ENCODE measurements at regions not wholly inside any gene's neighbourhood (a gene's known extent, or its start where the extent isn't known, plus 50 kb on each side); places are given as distances from the start of the nearest gene placed in this dataset.
A peak's percentile ranks its signal among the peaks of the same experiment; 100 is the strongest.

GRCh38 chr2:196233021-196233804, 61.8 kb upstream of the STK17B start:
- no peak overlapping the region for H3K4me3 ChIP-seq (ENCODE audit: low read length)
- peak; percentile 55 for DNase-seq (ENCODE audit: low read depth)
- TF ChIP-seq CTCF (conservative IDR thresholded peaks at IDR 0.05; ENCODE audit: low read depth, low read length), result no peak

- no peak for DNase-seq (ENCODE audit: low read depth)
- no peak for TF ChIP-seq CTCF (conservative IDR thresholded peaks at IDR 0.05; ENCODE audit: low read depth, low read length)
- no peak overlapping the region for H3K4me3 ChIP-seq (ENCODE audit: low read length)
Observed at GRCh38 chr2:196233805-196234475, 62.6 kb upstream of the STK17B start.

- no peak overlapping the region for H3K4me3 ChIP-seq (ENCODE audit: low read length)
- no peak for TF ChIP-seq CTCF (conservative IDR thresholded peaks at IDR 0.05; ENCODE audit: low read depth, low read length)
- peak; percentile 34 for DNase-seq (ENCODE audit: low read depth)
Observed at GRCh38 chr2:196234672-196235071, 63.3 kb upstream of the STK17B start.

GRCh38 chr2:196238836-196239380, 67.5 kb upstream of the STK17B start:
- H3K4me3 ChIP-seq (ENCODE audit: low read length), result no peak overlapping the region
- TF ChIP-seq CTCF (conservative IDR thresholded peaks at IDR 0.05; ENCODE audit: low read depth, low read length), result no peak
- DNase-seq (ENCODE audit: low read depth), result no peak

- no peak overlapping the region for H3K4me3 ChIP-seq (ENCODE audit: low read length)
- no peak for DNase-seq (ENCODE audit: low read depth)
- TF ChIP-seq CTCF (conservative IDR thresholded peaks at IDR 0.05; ENCODE audit: low read depth, low read length), result no peak
Observed at GRCh38 chr2:196239622-196240587, 68.5 kb upstream of the STK17B start.

- no peak overlapping the region for H3K4me3 ChIP-seq (ENCODE audit: low read length)
- no peak for DNase-seq (ENCODE audit: low read depth)
- no peak for TF ChIP-seq CTCF (conservative IDR thresholded peaks at IDR 0.05; ENCODE audit: low read depth, low read length)
Observed at GRCh38 chr2:196241175-196241574, 69.8 kb upstream of the STK17B start.
